ENCODE measurements at regions not wholly inside any gene's neighbourhood (a gene's known extent, or its start where the extent isn't known, plus 50 kb on each side); places are given as distances from the start of the nearest gene placed in this dataset.

- Histone ChIP-seq H3K4me1 (ENCODE audit: low read depth) (no peaks in the 10 kb centered on the region), H3K9me3 (ENCODE audit: low read depth) (no peaks in the 10 kb centered on the region), H3K27me3 (no peaks in the 10 kb centered on the region), H3K27ac (no peak overlapping the region), H3K36me3 (no peaks in the 10 kb centered on the region), H3K4me3 (no peak overlapping the region)
- no peak for TF ChIP-seq CTCF (IDR thresholded peaks at IDR 0.05; ENCODE audit: low read depth, low read length)
- DNase-seq (ENCODE audit: low read depth in 1 of 2, low spot score in 1 of 2) = no peak
These were observed 626.8 kb upstream of the PCDH9 start for GRCh38 chr13:67856955-67857354.

DNA sequence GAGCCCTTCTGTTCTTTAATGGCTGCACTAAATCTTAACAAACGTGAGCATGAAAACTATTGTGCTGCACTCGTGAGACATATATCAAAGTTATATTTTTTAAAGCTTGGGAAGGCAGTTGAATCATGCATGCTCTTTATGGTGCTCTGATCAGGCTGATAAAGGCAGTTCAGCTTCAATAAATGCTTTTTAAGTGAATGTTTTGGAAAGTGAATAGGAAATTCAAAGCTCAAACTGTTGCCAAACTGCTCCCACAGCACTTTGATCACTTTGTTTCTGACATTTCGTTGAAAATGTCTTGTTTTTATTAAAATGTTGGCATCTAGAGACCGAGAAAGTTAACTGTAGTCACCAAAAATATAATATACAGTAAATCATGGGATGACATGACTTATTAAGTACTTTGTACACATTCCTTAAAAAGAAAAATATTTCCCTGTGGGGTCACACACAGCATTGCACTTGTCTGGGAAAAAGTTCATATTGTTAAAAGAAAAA lies 625.7 kb upstream of the PCDH9 start:
- no peaks in the 10 kb centered on the region for H3K27me3 ChIP-seq
- DNase-seq (ENCODE audit: low read depth in 1 of 2, low spot score in 1 of 2) = no peak
- no peaks in the 10 kb centered on the region for H3K36me3 ChIP-seq
- H3K9me3 ChIP-seq (ENCODE audit: low read depth) = no peaks in the 10 kb centered on the region
- TF ChIP-seq CTCF (IDR thresholded peaks at IDR 0.05; ENCODE audit: low read depth, low read length) = no peak
- H3K4me3 ChIP-seq = no peak overlapping the region
- H3K27ac ChIP-seq = no peak overlapping the region
- H3K4me1 ChIP-seq (ENCODE audit: low read depth) = no peaks in the 10 kb centered on the region

- Histone ChIP-seq H3K4me1 (ENCODE audit: low read depth) (no peaks in the 10 kb centered on the region), H3K9me3 (ENCODE audit: low read depth) (no peaks in the 10 kb centered on the region), H3K27me3 (no peaks in the 10 kb centered on the region), H3K4me3 (no peak overlapping the region), H3K27ac (no peak overlapping the region), H3K36me3 (no peaks in the 10 kb centered on the region)
- TF ChIP-seq CTCF (IDR thresholded peaks at IDR 0.05; ENCODE audit: low read depth, low read length) = no peak
- no peak for DNase-seq (ENCODE audit: low read depth in 1 of 2, low spot score in 1 of 2)
These were observed 624.9 kb upstream of the PCDH9 start for GRCh38 chr13:67854990-67855389.

GRCh38 chr13:67844574-67844973 lies 614.4 kb upstream of the PCDH9 start:
- H3K27me3 ChIP-seq = no peaks in the 10 kb centered on the region
- no peaks in the 10 kb centered on the region for H3K9me3 ChIP-seq (ENCODE audit: low read depth)
- no peaks in the 10 kb centered on the region for H3K36me3 ChIP-seq
- DNase-seq (ENCODE audit: low read depth in 1 of 2, low spot score in 1 of 2) = no peak
- no peaks in the 10 kb centered on the region for H3K4me1 ChIP-seq (ENCODE audit: low read depth)
- H3K4me3 ChIP-seq = no peak overlapping the region
- no peak overlapping the region for H3K27ac ChIP-seq
- no peak for TF ChIP-seq CTCF (IDR thresholded peaks at IDR 0.05; ENCODE audit: low read depth, low read length)

- Histone ChIP-seq H3K4me1 (ENCODE audit: low read depth) (no peaks in the 10 kb centered on the region), H3K4me3 (no peak overlapping the region), H3K36me3 (no peaks in the 10 kb centered on the region), H3K27ac (no peak overlapping the region), H3K9me3 (ENCODE audit: low read depth) (no peaks in the 10 kb centered on the region), H3K27me3 (no peaks in the 10 kb centered on the region)
- no peak for TF ChIP-seq CTCF (IDR thresholded peaks at IDR 0.05; ENCODE audit: low read depth, low read length)
- no peak for DNase-seq (ENCODE audit: low read depth in 1 of 2, low spot score in 1 of 2)
These were observed 610.9 kb upstream of the PCDH9 start for GRCh38 chr13:67841071-67841470.

DNA sequence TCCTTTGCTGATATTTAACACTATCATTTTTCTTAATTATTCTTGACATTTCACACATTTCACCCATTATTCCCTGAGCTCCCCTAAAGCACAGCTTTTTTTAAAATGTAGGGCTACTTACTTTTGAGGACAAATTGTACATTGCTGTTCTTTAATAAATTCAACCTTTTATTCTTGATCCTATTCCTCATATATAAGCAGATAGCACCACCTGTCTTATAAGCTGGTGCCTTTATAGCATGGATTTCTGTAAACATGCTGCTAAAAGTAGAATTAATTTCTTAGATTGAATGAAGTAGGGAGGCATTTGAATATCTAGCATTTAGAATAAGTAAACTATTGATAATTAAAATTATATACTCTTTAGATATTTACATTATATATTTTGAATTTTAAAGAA lies 603.4 kb upstream of the PCDH9 start:
- Histone ChIP-seq H3K27ac (no peak overlapping the region), H3K9me3 (ENCODE audit: low read depth) (no peaks in the 10 kb centered on the region), H3K27me3 (no peaks in the 10 kb centered on the region), H3K4me3 (no peak overlapping the region), H3K36me3 (no peaks in the 10 kb centered on the region), H3K4me1 (ENCODE audit: low read depth) (no peaks in the 10 kb centered on the region)
- no peak for TF ChIP-seq CTCF (IDR thresholded peaks at IDR 0.05; ENCODE audit: low read depth, low read length)
- DNase-seq (ENCODE audit: low read depth in 1 of 2, low spot score in 1 of 2) = no peak
